ENCODE measurements at regions not wholly inside any gene's neighbourhood (a gene's known extent, or its start where the extent isn't known, plus 50 kb on each side); places are given as distances from the start of the nearest gene placed in this dataset.

- TF ChIP-seq CTCF (conservative IDR thresholded peaks at IDR 0.05; ENCODE audit: low read length) (no peak), EZH2phosphoT487 (IDR thresholded peaks at IDR 0.05; ENCODE audit: borderline replicate concordance, low read depth, low read length) (no peak)
Observed at GRCh38 chr5:103895738-103896137, 333.1 kb upstream of the NUDT12 start.
